DND-41 (cell line): ENCODE measurements at regions not wholly inside any gene's neighbourhood (a gene's known extent, or its start where the extent isn't known, plus 50 kb on each side); places are given as distances from the start of the nearest gene placed in this dataset.
A peak's percentile ranks its signal among the peaks of the same experiment; 100 is the strongest.
"Not testable (repeated sequence)": the region's sequence is repeated elsewhere in the genome, so short reads cannot be mapped to it uniquely, and the experiment has no call there.

Experiments used
- ATAC-seq: fragments of 200-7000 bp; cut with Tn5 transposase; 3 replicates; pipeline ENCODE4 v1.9.1; 2021; ENCODE audit warnings: low read depth; ENCODE audit not compliant: insufficient read depth
- DNase-seq: peaks from one replicate; pipeline ENCODE4 v3.0.0-alpha.2; 2020
- H2AFZ ChIP-seq: 2 replicates; pipeline ENCODE4 v1.6.0; 2012; ENCODE audit warnings: low read depth, low read length
- H3K27ac ChIP-seq: 2 replicates; pipeline ENCODE4 v1.5.1; 2012; ENCODE audit warnings: low read length, inconsistent platforms
- H3K27me3 ChIP-seq: fragments of 200-600 bp; sonication (generic); 2 replicates; pipeline ENCODE4 v1.6.0; 2012; ENCODE audit warnings: low read length, mild to moderate bottlenecking, inconsistent platforms; ENCODE audit not compliant: insufficient read depth, poor library complexity
- H3K36me3 ChIP-seq: 2 replicates; pipeline ENCODE4 v1.5.1; 2012; ENCODE audit warnings: low read length, inconsistent platforms; ENCODE audit not compliant: insufficient read depth
- H3K4me1 ChIP-seq: 2 replicates; pipeline ENCODE4 v1.5.1; 2012; ENCODE audit warnings: mild to moderate bottlenecking, low read length; ENCODE audit not compliant: insufficient read depth
- H3K4me2 ChIP-seq: 2 replicates; pipeline ENCODE4 v1.6.0; 2012; ENCODE audit warnings: mild to moderate bottlenecking, moderate library complexity, low read length, inconsistent platforms; ENCODE audit not compliant: insufficient read depth
- H3K4me3 ChIP-seq, 2 experiments: fragments of 200-600 bp in 1 of 2; shearing (Covaris generic) in 1 of 2; 2 replicates each; pipeline ENCODE4 v1.5.1; 2012 to 2016; ENCODE audit warnings: inconsistent platforms in 2 of 2, low read length in 2 of 2, mild to moderate bottlenecking in 2 of 2, low read depth in 1 of 2, moderate library complexity in 1 of 2
- H3K79me2 ChIP-seq: 2 replicates; pipeline ENCODE4 v1.6.0; 2012; ENCODE audit warnings: low read length, inconsistent platforms; ENCODE audit not compliant: insufficient read depth
- H3K9ac ChIP-seq: 2 replicates; pipeline ENCODE4 v1.6.0; 2012; ENCODE audit warnings: low read depth, mild to moderate bottlenecking, inconsistent platforms, low read length, moderate library complexity
- H3K9me3 ChIP-seq: 2 replicates; pipeline ENCODE4 v1.5.1; 2012; ENCODE audit warnings: low read length, moderate library complexity, mild to moderate bottlenecking, inconsistent platforms; ENCODE audit not compliant: insufficient read depth, severe bottlenecking
- H4K20me1 ChIP-seq: 2 replicates; pipeline ENCODE4 v1.6.0; 2012; ENCODE audit warnings: low read length; ENCODE audit not compliant: insufficient read depth
- EZH2 ChIP-seq: IDR thresholded peaks from 3 replicates; pipeline ENCODE4 v1.6.1; 2012; ENCODE audit warnings: borderline replicate concordance, low read depth, mild to moderate bottlenecking, moderate library complexity, low read length, inconsistent platforms; ENCODE audit not compliant: severe bottlenecking
- TF ChIP-seq, protein P1 (sequence below): IDR thresholded peaks from 2 replicates; pipeline ENCODE4 v1.5.1; 2012; ENCODE audit warnings: borderline replicate concordance, low read length, moderate library complexity, mild to moderate bottlenecking; ENCODE audit not compliant: poor library complexity, severe bottlenecking; ENCODE audit errors: extremely low read depth

GRCh38 chr10:57593983-57594573 lies 673.6 kb downstream of the IPMK start:
- H3K36me3 ChIP-seq: no peaks in the 10 kb centered on the region
- no peaks in the 10 kb centered on the region for H3K4me1 ChIP-seq
- no peaks in the 10 kb centered on the region for H3K79me2 ChIP-seq
- no peaks in the 10 kb centered on the region for H3K9me3 ChIP-seq
- no peak overlapping the region for H3K4me2 ChIP-seq
- TF ChIP-seq, protein P1, sequence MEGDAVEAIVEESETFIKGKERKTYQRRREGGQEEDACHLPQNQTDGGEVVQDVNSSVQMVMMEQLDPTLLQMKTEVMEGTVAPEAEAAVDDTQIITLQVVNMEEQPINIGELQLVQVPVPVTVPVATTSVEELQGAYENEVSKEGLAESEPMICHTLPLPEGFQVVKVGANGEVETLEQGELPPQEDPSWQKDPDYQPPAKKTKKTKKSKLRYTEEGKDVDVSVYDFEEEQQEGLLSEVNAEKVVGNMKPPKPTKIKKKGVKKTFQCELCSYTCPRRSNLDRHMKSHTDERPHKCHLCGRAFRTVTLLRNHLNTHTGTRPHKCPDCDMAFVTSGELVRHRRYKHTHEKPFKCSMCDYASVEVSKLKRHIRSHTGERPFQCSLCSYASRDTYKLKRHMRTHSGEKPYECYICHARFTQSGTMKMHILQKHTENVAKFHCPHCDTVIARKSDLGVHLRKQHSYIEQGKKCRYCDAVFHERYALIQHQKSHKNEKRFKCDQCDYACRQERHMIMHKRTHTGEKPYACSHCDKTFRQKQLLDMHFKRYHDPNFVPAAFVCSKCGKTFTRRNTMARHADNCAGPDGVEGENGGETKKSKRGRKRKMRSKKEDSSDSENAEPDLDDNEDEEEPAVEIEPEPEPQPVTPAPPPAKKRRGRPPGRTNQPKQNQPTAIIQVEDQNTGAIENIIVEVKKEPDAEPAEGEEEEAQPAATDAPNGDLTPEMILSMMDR: no peak
- no peak for TF ChIP-seq EZH2
- DNase-seq: no peak
- H3K4me3 ChIP-seq: no peak overlapping the region
- no peak overlapping the region for H3K9ac ChIP-seq
- H4K20me1 ChIP-seq: no peaks in the 10 kb centered on the region
- H3K27me3 ChIP-seq: no peaks in the 10 kb centered on the region
- no peak for ATAC-seq
- no peak overlapping the region for H3K27ac ChIP-seq
- no peak overlapping the region for H2AFZ ChIP-seq

GRCh38 chr10:57579926-57580325 lies 687.8 kb downstream of the IPMK start:
- Histone ChIP-seq H3K4me2 (no peak overlapping the region), H3K36me3 (no peaks in the 10 kb centered on the region), H3K79me2 (no peaks in the 10 kb centered on the region), H3K27me3 (no peaks in the 10 kb centered on the region), H2AFZ (no peak overlapping the region), H3K27ac (no peak overlapping the region), H3K9ac (no peak overlapping the region), H3K4me1 (no peaks in the 10 kb centered on the region), H4K20me1 (no peaks in the 10 kb centered on the region), H3K4me3 (no peak overlapping the region), H3K9me3 (peaks cover 13% of the 10 kb centered on the region)
- no peak for TF ChIP-seq EZH2
- TF ChIP-seq, protein P1: peak; percentile 29
- DNase-seq (no peak), ATAC-seq (no peak)

GRCh38 chr10:57562211-57562610 lies 705.5 kb downstream of the IPMK start:
- Histone ChIP-seq H3K4me2 (no peak overlapping the region), H3K4me1 (no peaks in the 10 kb centered on the region), H3K9ac (no peak overlapping the region), H3K27me3 (no peaks in the 10 kb centered on the region), H3K36me3 (no peaks in the 10 kb centered on the region), H3K27ac (no peak overlapping the region), H3K9me3 (no peaks in the 10 kb centered on the region), H3K79me2 (no peaks in the 10 kb centered on the region), H2AFZ (no peak overlapping the region), H4K20me1 (no peaks in the 10 kb centered on the region), H3K4me3 (no peak overlapping the region)
- TF ChIP-seq, protein P1: no peak
- TF ChIP-seq EZH2: no peak
- DNase-seq (no peak), ATAC-seq (no peak)

GRCh38 chr10:57551774-57552173 lies 715.9 kb downstream of the IPMK start:
- not testable (repeated sequence) for H3K4me2 ChIP-seq, ATAC-seq

More at GRCh38 chr10:57551774-57552173, 715.9 kb downstream of the IPMK start:
- H3K27me3 ChIP-seq, H2AFZ ChIP-seq, H3K4me1 ChIP-seq, H3K4me3 ChIP-seq, H3K36me3 ChIP-seq, H3K79me2 ChIP-seq, H4K20me1 ChIP-seq, H3K9me3 ChIP-seq, H3K9ac ChIP-seq, H3K27ac ChIP-seq, DNase-seq: not testable (repeated sequence)
